HG02759 (cell line): ENCODE measurements at regions not wholly inside any gene's neighbourhood (a gene's known extent, or its start where the extent isn't known, plus 50 kb on each side); places are given as distances from the start of the nearest gene placed in this dataset.

Experiments used
- ATAC-seq: cut with Tn5 transposase; IDR thresholded peaks from one replicate; pipeline ENCODE4 v1.9.1; 2021; ENCODE audit warnings: mild to moderate bottlenecking, moderate library complexity; ENCODE audit not compliant: unreplicated experiment

DNA sequence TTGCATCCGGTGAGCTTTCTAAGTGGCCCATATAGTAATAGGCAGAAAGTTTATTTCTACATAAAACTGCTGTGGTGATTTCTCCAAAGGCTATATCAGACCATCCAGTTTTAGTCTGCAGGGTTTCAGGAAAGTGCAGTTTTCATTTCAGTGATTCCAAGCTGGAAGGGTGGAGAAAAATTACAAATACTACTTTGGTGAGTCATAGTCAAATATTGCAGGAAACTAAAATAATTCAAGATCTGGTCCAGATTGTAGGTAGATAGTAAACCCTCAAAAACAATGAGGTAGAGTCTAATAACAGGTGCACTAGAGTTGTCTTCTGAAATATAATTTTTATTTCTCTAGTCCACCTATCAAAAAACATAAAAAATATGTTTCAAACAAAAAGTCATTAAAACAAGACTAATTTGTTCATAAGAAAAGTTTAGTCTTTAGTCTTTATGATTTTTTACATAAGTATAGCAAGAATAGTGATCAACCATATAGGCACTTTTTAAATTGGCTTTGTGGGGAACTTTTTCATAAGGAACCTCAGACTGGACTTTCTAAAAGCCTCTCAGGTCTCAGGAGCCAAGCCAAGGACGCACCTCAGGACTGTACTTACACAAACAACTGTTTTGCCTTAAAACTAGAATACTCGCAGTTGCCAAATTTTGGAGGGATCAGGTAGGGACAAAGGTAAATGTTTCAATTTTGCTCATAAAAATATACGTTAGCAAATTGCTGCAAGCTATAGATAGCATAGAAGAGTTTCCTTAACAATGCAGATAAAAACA is 101.8 kb upstream of the TLR3 start:
- no peak for ATAC-seq

DNA sequence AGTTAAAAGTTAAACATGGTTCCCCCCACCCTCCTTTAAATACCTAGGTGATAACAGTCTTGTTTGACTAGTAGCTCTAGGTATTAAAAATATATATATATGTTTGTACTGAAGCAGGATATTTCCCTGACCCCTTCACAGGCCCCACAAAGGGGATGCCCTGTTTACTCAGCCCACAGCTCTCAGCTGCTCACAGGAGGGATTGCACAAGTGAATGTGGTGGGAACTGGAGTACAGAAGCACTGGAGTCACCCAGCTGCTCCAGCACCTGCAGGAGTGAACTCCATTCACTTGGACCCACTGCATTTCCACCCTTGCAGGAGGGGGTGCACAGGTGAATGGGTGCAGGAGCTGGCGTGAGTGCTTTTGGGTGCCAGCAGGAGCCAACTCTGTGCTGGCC is 99.3 kb upstream of the TLR3 start:
- no peak for ATAC-seq

DNA sequence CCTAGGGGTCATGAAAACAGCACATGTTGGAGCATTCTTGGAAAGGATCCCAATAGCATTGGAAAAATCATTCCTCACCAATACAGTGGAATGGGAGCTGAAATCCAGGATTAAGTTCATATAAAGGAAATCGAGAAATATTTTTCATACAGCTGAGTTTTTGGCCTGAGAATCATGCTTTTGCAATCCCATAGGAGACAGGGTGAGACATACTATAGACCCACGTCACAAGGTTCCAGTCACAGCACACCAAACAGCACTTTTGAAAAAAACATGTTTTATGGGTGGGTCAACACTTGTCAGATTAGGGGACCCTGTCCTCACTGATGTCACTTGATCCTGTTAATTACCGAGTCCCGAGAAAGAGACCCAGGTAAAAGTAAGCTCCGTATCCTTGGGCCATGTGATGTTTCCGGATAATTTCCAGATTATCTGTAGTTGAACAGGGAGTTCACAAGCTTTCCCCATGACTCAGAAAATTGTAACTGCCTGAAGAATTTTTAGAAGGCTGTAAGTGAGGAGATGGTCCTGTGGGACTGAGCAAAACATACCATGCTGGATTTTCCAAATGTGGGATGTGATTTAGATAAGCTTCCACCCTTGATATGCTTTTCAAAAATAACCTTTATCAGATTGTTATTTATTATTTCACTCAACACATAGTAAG is 80.9 kb upstream of the TLR3 start:
- no peak for ATAC-seq

DNA sequence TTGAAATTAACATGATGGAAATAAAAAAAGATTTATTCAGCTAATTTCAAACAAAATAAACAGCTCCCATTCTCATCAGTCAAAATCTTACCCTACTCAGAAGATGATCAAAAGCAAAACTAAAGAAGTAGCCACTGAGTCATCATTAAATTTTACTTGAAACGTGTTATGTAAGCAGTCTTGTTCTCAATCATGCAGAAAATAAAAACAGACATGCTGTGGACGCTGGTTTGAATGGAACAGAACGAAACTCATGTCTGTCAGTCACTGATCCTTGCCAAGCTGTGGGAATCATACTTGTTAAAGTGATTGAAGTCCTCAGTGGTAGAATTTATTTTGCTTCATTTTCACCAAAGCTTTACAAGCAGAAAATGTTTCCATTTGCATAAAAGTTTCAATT is 77.2 kb upstream of the TLR3 start:
- ATAC-seq = no peak

DNA sequence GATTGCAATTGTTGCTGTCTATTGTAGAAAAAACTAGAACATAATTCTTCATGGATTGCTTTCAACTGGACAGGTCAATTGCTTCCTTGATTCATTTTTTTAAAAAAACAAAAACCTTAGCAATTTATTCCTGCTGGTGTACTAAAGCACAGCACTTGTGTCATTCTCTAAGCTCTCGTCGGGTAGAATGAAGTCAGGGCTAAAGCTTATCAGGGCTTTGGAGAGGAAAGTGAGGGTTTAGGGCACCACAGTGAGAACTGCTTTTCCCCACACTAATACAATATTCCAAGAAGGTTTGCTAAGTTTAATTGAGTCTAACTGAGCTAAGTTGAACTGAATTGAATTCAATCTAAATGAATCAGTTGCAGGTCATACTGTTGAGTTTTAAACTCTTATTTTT is 76.4 kb upstream of the TLR3 start:
- no peak for ATAC-seq

DNA sequence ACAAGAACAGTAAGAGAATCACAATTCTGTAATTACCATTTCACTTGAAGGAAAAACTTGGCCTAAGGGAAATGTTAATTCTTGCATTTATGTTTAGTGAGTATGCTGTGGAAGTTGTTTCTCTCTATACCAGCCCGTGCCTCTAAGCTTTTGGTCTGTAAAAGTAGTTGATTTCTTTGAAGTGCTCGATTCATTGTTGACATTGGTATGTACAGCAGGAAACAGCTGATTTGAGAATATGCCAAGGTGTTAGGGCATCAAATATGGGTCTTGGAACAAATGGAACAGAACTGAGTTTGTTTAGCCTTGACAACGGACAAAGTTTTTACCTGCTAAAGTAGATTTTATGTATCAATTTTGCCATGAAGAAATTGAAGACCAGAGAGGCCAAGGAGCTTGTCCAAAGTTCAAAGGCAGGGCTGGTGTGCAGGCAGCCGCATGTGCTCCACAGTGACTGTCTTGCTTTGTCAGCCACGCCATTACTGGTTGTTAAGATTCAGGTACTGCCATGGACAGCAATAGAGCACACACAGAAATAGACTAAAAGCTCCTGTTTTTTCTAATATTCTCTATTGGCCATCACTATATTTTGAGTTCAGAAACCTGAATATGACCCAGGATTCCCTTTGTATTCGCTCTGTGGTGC is 75.5 kb upstream of the TLR3 start:
- ATAC-seq = no peak

DNA sequence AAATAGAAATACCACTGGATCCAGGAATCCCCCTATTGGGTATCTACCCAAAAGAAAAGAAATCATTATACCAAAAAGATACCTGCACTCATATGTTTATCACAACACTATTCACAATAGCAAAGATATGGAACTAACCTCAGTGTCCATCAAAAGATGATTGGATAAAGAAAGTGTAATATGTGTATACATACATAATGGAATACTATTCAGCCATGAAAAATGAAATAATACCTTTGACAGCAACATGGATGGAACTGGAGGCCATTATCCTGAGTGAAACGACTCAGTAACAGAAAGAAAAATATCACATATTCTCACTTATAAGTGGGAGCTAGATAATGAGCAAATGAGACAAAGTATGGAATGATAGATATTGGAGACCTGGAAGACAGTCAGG is 74.2 kb upstream of the TLR3 start:
- no peak for ATAC-seq

DNA sequence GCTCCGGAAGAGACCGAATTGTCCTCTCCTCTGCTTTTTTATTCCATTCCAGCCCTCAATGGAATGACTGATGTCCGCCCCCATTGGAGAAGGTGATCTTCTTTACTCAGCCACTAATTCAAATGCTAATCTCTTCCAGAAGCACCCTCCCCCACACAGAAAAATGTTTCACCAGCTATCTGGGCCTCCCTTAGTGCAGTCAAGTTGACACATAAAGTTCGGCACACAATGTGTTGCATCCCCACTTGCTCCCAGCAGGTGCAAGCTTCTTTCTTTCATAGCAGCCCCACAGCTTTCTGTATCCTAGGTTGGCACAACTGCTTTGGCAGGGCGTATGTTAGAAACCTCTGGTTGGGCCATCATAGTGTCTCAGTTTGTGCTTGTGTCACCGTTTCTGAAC is 73.3 kb upstream of the TLR3 start:
- no peak for ATAC-seq

DNA sequence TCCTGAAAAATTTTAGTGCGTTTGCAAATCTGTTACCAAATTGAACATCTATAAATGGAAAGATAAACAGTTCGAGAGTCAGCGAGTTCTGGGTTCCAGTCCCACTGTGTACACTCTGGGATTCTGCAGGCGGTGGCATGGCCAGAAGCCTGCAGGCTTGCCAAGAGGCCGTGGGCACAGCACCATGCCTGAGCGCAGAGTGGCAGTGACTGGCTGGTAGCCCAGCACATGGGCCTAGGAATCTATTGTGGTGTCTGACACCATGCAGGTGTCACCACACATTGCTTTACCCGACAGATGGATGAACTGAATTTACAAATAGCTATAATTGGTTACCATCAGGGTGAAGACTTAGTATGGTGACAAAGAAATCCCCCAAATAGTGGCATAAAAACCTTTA is 71.7 kb upstream of the TLR3 start:
- no peak for ATAC-seq

DNA sequence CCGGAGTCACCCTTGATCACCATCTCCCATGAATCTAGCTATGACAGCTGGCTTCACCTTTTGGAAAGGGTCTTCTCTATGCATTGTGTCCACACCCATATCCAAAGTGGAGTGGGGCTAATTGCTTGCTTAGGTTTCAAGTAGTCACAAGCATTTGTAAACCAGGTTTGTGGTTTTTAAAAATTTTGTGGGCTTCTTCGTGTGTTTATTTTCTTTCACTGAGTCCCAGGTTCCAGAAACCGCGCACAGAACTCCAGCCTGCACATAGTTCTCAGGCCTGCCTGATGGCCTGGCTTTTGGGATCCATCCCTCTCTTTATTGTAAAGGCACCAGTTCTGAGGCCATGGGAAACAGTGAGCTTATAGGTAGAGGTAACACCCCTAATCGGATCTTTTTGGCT is 70.2 kb upstream of the TLR3 start:
- no peak for ATAC-seq

DNA sequence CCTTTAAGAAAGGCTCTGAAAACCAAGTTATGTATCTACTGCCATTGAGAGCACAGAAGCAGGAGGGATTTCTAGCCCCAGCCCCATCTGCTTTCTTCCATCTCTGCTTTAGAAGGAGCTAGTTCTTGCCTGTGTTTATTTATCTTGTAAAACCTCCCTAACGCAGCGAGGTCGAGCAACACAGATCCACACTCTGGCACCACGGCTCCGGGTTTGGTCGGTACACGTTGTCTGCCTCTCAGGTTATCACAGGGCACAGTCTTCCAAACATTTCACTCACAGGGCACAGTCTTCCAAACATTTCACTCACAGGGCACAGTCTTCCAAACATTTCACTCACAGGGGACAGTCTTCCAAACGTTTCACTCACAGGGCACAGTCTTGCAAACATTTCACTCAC is 69.7 kb upstream of the TLR3 start:
- ATAC-seq = no peak

DNA sequence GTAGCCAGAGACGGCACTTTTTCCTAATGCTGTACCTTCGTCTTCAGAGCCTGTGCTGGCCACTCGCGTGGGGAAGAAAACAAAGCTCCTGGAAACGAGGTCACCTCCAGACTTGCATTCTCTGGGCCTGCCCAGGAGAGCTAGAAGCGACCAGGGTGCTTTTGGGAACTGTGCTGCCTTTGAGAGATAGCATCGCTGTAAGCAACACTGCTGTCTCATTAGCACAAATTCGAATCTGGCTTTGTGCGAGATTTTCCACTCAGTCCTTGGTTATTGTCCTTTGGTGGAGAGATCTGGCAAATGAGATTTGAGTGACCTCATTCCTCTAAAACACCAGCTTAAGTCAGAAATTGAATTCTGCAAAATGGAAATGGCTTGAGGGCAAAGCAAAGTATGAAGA is 66.1 kb upstream of the TLR3 start:
- ATAC-seq = no peak

DNA sequence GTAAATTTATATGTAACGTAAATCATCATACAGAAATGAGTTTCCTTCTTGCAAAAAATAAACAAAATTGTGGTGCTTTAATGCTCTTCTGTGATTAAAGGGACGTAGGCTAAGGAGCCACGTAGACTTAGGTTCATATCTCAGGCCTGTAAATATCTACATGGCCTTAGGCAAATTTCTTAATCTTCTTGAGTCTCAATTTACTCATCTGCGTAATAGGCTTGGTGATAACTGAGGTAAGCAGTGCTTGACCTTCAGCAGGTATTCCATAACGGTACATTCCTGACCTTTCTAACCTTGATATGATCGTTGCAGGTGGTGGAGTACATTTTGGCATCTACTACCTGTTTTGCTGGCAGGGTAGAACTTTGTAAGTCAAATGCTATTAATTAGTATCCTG is 65.2 kb upstream of the TLR3 start:
- ATAC-seq = no peak

DNA sequence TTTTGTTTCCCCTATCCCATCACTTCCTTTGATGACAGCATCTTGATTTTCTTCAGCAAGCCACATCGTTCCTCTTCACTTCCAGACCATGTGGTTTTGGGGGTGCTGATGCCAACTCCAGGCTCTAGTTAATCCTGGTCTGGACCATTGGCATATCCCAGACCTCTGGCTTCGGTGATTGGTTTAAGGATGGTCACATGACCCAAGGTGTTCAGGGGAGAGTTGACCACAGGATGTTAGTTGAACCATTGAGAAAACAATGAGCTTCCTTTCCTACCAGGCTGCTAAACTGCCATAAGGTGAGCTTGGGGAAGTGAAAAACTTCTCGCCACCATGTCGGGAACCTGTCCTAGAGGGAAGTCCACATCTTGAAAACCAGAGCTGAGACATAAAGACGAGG is 60.9 kb upstream of the TLR3 start:
- ATAC-seq = no peak

DNA sequence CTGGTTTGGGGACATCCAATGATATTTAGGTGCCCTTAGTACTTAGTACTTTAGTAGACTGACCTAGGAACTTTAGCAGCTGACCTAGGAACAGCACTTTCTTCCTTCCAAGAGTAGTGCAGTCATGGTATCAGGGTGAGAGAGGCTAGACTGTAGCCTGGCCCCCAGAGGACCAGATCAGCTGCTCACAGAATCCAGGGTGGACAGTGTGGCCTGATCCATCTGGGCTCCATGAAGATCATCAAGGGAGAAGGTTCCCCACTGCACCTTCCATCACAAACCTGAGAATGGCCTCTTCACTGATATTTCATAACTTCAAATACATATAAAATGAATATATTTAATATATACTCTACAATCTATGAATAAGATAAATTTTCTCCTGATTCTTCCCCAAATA is 59.0 kb upstream of the TLR3 start:
- no peak for ATAC-seq

DNA sequence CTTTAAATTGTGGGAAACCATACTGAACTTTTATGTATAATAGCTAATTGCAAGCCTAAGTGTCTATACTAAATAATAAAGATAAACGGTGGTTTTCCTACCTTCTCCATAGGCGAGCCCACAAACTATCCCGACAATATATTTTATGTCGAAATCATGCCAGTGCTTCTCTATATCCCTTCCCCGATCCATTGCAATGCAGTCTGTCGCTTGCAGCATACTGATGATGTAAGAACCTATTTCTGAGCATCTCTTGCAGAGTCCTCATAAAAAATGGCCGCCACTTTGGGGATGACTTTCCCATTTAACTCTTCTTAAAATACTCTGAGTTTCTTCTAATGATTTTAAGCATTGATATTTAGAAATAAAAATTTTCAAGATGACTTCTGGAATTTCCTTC is 58.1 kb upstream of the TLR3 start:
- ATAC-seq = no peak

DNA sequence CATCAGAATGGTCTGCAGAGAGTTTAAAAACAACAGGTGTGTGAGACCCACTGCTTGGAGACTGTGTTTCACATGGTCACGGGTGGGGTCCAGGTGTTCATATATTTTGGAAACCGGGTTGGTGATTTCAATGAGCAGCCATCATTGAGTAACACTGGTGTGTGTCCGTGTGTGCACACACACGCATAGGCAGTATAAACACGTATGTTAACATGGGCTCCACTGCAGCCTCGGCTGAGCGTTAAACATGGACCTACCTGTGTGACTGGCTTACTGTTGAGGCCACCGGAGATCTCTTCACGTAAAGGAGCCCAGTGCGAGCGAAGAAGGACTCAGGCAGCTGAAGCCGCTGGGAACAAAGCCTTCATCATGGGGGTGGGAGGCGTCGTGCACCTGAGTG is 56.9 kb upstream of the TLR3 start:
- no peak for ATAC-seq

DNA sequence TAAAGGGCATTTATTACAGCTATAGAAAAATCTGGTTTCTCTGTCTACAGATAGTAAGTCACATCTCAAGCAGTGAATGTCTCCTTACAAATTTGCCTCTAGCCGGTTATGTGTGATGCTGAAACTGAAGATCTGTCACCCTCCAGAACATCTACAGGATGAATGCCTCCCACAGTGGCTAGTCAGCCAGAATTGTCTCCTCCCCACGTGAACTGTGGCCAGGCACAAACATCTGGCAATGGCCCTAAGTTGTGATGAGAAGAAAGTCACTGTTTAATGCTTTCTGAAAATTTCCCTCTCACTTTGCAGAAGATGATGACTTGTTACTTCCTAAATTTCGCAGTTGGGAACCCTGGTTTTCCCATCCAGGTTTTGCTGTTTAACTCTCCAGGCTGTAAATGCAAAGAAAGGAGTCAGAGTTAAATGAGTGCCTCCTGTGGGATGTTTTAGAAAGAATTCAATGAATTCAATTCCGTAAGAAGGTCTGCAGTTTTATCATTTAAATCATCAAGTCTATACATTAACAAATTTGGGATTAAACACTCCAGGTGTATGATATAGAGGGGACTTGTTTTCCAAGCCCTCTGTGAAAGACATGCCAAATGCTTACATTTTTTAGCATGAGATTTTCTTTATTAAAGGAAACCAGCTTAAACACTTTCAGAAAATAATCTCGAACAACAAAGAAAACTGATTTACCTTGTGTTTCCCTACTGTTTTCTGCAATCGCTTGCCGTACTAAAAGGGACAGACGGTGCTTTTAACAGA is 55.4 kb upstream of the TLR3 start:
- ATAC-seq = no peak

DNA sequence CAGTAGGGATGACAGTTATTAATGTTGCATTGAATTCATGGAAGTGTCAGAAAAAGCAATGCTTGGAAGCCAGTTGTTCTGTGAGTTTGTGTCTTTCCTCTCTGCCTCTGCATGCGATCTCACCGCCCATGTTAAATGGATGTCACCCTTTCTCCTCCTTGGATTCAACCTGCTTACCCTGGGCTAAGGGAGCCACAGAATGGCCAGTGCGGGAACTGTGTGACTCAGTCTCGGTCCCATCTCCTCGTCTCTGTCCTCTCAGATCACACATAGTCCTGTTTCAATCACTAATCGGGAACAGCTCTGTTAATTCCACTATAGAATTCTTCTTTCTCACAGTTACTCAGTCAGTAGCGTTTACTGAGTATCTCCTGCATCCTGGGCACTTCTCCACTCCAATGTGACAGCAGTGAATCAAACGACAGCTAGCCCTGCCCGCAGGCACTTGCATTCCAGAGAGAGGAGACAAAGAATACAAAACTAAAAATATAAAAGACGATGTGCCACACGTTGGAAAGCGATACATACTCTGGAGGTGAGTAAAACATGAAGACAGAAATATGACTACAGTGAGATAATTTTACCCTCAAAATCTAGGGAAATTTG is 53.6 kb upstream of the TLR3 start:
- no peak for ATAC-seq

DNA sequence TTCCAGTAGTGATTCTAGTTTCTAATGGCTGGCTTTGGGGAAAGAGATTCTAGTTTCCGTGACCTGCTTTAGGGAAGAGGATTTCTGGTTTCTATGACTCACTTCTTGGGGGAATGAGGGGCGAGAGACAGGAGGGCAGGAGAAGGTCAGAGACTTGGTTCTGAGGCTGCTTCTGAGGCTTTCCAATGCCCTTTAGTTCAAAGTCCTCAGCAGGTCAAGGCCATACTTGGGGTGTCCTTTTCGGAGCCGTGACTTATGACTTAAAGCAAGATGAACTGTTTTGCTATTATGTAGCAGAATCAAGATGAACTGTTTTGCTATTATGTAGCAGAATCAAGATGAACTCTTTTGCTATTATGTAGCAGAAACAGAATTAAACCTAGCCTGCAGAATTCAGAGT is 52.2 kb upstream of the TLR3 start:
- ATAC-seq = no peak

DNA sequence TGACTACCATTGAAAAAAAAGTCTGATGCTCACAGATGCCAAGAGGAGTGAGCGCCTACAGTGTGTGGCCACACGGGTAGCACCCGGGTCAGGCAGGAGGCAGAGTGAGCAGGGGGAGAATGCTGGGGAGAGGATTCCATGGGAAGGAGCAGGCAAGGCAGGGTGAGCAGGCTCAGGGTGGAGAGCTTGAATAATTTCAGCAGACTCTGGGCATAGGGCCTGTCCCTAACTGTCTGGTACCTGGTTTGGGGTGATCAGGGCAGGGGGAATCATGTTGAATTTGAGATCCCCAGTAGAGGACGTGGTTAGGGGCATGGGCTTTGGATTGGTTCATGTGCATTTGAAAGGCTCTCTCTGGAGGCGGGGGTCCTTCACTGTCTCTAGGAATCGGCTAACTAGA is 51.2 kb upstream of the TLR3 start:
- no peak for ATAC-seq
